Mesothelial cell of epicardium (in vitro differentiated cells): ENCODE measurements at regions not wholly inside any gene's neighbourhood (a gene's known extent, or its start where the extent isn't known, plus 50 kb on each side); places are given as distances from the start of the nearest gene placed in this dataset.

Source experiments
- DNase-seq, 2 experiments: peaks; one replicate each; pipeline ENCODE4 v3.0.0; 2021; ENCODE audit warnings: low spot score in 2 of 2; ENCODE audit not compliant: unreplicated experiment in 2 of 2
- H3K27ac Mint-ChIP-seq: 2 replicates; pipeline ENCODE4 v1.8.0; 2021; ENCODE audit warnings: mixed read lengths
- H3K27me3 Mint-ChIP-seq: 2 replicates; pipeline ENCODE4 v1.8.0; 2021; ENCODE audit warnings: low read depth, mixed read lengths
- H3K36me3 Mint-ChIP-seq: 2 replicates; pipeline ENCODE4 v1.8.0; 2021; ENCODE audit warnings: mixed read lengths
- H3K4me1 Mint-ChIP-seq: 2 replicates; pipeline ENCODE4 v1.8.0; 2021; ENCODE audit warnings: mixed read lengths
- H3K4me3 Mint-ChIP-seq: 2 replicates; pipeline ENCODE4 v1.8.0; 2021; ENCODE audit warnings: mild to moderate bottlenecking, moderate library complexity, mixed read lengths
- H3K9me3 Mint-ChIP-seq: 2 replicates; pipeline ENCODE4 v1.8.0; 2021; ENCODE audit warnings: mixed read lengths
- CTCF ChIP-seq: fragments of 200-600 bp; sonication (generic); IDR thresholded peaks from one replicate; pipeline ENCODE4 v1.5.0; 2021; ENCODE audit warnings: antibody characterized with exemption; ENCODE audit not compliant: unreplicated experiment

- Mint-ChIP-seq H3K27ac (no peak overlapping the region), H3K36me3 (no peaks in the 10 kb centered on the region), H3K4me1 (peaks cover 15% of the 10 kb centered on the region), H3K4me3 (no peak overlapping the region), H3K9me3 (no peaks in the 10 kb centered on the region), H3K27me3 (no peaks in the 10 kb centered on the region)
- TF ChIP-seq CTCF: no peak
- no peak for DNase-seq
Measured at GRCh38 chr6:95243053-95243452, 334.3 kb upstream of the MANEA start.

GRCh38 chr6:95244751-95245150, 332.6 kb upstream of the MANEA start:
- no peaks in the 10 kb centered on the region for H3K27me3 Mint-ChIP-seq
- H3K4me3 Mint-ChIP-seq: no peak overlapping the region
- no peaks in the 10 kb centered on the region for H3K36me3 Mint-ChIP-seq
- H3K9me3 Mint-ChIP-seq: no peaks in the 10 kb centered on the region
- TF ChIP-seq CTCF: no peak
- H3K27ac Mint-ChIP-seq: no peak overlapping the region
- no peak for DNase-seq
- H3K4me1 Mint-ChIP-seq: peaks cover 15% of the 10 kb centered on the region

GRCh38 chr6:95248499-95248898, 328.8 kb upstream of the MANEA start:
- no peaks in the 10 kb centered on the region for H3K36me3 Mint-ChIP-seq
- DNase-seq: no peak

GRCh38 chr6:95249175-95249574, 328.2 kb upstream of the MANEA start:
- H3K9me3 Mint-ChIP-seq: no peaks in the 10 kb centered on the region
- no peak overlapping the region for H3K4me3 Mint-ChIP-seq
- H3K27me3 Mint-ChIP-seq: no peaks in the 10 kb centered on the region
- H3K27ac Mint-ChIP-seq: no peak overlapping the region
- H3K36me3 Mint-ChIP-seq: no peaks in the 10 kb centered on the region
- no peak for DNase-seq
- TF ChIP-seq CTCF: no peak
- no peaks in the 10 kb centered on the region for H3K4me1 Mint-ChIP-seq

More at GRCh38 chr6:95248499-95248898, 328.8 kb upstream of the MANEA start:
- Mint-ChIP-seq H3K9me3 (no peaks in the 10 kb centered on the region), H3K4me1 (no peaks in the 10 kb centered on the region), H3K27me3 (no peaks in the 10 kb centered on the region), H3K4me3 (no peak overlapping the region), H3K27ac (no peak overlapping the region)
- no peak for TF ChIP-seq CTCF

GRCh38 chr6:95249661-95250060, 327.7 kb upstream of the MANEA start:
- Mint-ChIP-seq H3K9me3 (no peaks in the 10 kb centered on the region), H3K4me3 (no peak overlapping the region), H3K4me1 (no peaks in the 10 kb centered on the region), H3K36me3 (no peaks in the 10 kb centered on the region), H3K27me3 (no peaks in the 10 kb centered on the region), H3K27ac (no peak overlapping the region)
- no peak for TF ChIP-seq CTCF
- no peak for DNase-seq

- H3K27ac Mint-ChIP-seq: no peak overlapping the region
- no peaks in the 10 kb centered on the region for H3K36me3 Mint-ChIP-seq
- TF ChIP-seq CTCF: no peak
- H3K9me3 Mint-ChIP-seq: peaks cover 22% of the 10 kb centered on the region
- H3K4me1 Mint-ChIP-seq: no peaks in the 10 kb centered on the region
- no peak overlapping the region for H3K4me3 Mint-ChIP-seq
- H3K27me3 Mint-ChIP-seq: no peaks in the 10 kb centered on the region
- DNase-seq: no peak
Measured at GRCh38 chr6:95263840-95264239, 313.5 kb upstream of the MANEA start.
